ENCODE measurements at regions not wholly inside any gene's neighbourhood (a gene's known extent, or its start where the extent isn't known, plus 50 kb on each side); places are given as distances from the start of the nearest gene placed in this dataset.

- no peak for DNase-seq
- no peak overlapping the region for H3K4me3 ChIP-seq (ENCODE audit: low read depth, low read length)
- no peaks in the 10 kb centered on the region for H3K27me3 ChIP-seq (ENCODE audit: insufficient read depth, low read depth, severe bottlenecking)
- H3K36me3 ChIP-seq: no peaks in the 10 kb centered on the region
- TF ChIP-seq CTCF (IDR thresholded peaks at IDR 0.05; ENCODE audit: low read depth, low read length): no peak
- no peak overlapping the region for H3K27ac ChIP-seq
- no peaks in the 10 kb centered on the region for H3K9me3 ChIP-seq (ENCODE audit: severe bottlenecking)
Observed at GRCh38 chr7:96527133-96527827, 182.4 kb downstream of the SEM1 start.

DNA sequence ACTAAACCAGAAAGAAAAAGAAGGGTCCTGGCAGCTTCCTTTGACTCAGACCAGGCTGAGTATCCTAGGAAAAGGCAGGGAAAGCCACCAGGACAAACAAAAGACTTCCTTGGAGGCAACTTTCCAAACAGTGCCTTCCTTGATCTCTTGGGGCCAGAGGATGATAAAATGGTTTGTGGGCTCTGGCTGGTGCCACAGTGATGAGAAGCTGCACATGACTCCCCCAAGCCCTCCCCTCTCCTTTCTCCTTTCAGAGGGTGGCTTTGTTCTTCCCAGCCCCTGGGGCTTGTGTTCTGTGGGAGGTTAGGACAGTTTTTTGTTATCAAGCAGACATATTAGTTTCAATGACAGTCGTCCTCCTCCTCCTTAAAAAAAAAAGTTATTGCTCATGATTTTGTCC, 183.2 kb downstream of the SEM1 start:
- H3K27ac ChIP-seq: no peak overlapping the region
- no peaks in the 10 kb centered on the region for H3K36me3 ChIP-seq
- no peaks in the 10 kb centered on the region for H3K27me3 ChIP-seq (ENCODE audit: insufficient read depth, low read depth, severe bottlenecking)
- H3K9me3 ChIP-seq (ENCODE audit: severe bottlenecking): no peaks in the 10 kb centered on the region
- no peak overlapping the region for H3K4me3 ChIP-seq (ENCODE audit: low read depth, low read length)
- no peak for TF ChIP-seq CTCF (IDR thresholded peaks at IDR 0.05; ENCODE audit: low read depth, low read length)
- DNase-seq: no peak

GRCh38 chr7:96521068-96521894, 188.4 kb downstream of the SEM1 start:
- DNase-seq: no peak
- Histone ChIP-seq H3K36me3 (no peaks in the 10 kb centered on the region), H3K4me3 (ENCODE audit: low read depth, low read length) (no peak overlapping the region), H3K27ac (no peak overlapping the region), H3K27me3 (ENCODE audit: insufficient read depth, low read depth, severe bottlenecking) (no peaks in the 10 kb centered on the region), H3K9me3 (ENCODE audit: severe bottlenecking) (no peaks in the 10 kb centered on the region)
- no peak for TF ChIP-seq CTCF (IDR thresholded peaks at IDR 0.05; ENCODE audit: low read depth, low read length)

GRCh38 chr7:96508371-96508770, 186.5 kb upstream of the SLC25A13 start:
- Histone ChIP-seq H3K27me3 (ENCODE audit: insufficient read depth, low read depth, severe bottlenecking) (no peaks in the 10 kb centered on the region), H3K9me3 (ENCODE audit: severe bottlenecking) (no peaks in the 10 kb centered on the region), H3K36me3 (no peaks in the 10 kb centered on the region), H3K27ac (no peak overlapping the region), H3K4me3 (ENCODE audit: low read depth, low read length) (no peak overlapping the region)
- TF ChIP-seq CTCF (IDR thresholded peaks at IDR 0.05; ENCODE audit: low read depth, low read length): no peak
- DNase-seq: no peak

GRCh38 chr7:96503597-96503996, 181.7 kb upstream of the SLC25A13 start:
- no peaks in the 10 kb centered on the region for H3K27me3 ChIP-seq (ENCODE audit: insufficient read depth, low read depth, severe bottlenecking)
- no peak overlapping the region for H3K27ac ChIP-seq
- no peaks in the 10 kb centered on the region for H3K36me3 ChIP-seq
- no peaks in the 10 kb centered on the region for H3K9me3 ChIP-seq (ENCODE audit: severe bottlenecking)
- DNase-seq: no peak
- no peak for TF ChIP-seq CTCF (IDR thresholded peaks at IDR 0.05; ENCODE audit: low read depth, low read length)
- H3K4me3 ChIP-seq (ENCODE audit: low read depth, low read length): no peak overlapping the region

All from WERI-Rb-1 (cell line).